ENCODE measurements at regions not wholly inside any gene's neighbourhood (a gene's known extent, or its start where the extent isn't known, plus 50 kb on each side); places are given as distances from the start of the nearest gene placed in this dataset.
A peak's percentile ranks its signal among the peaks of the same experiment; 100 is the strongest.

GRCh38 chr14:71187633-71188356 lies 280.5 kb downstream of the PCNX1 start:
- H4K91ac ChIP-seq (ENCODE audit: insufficient read length, low read depth, low read length) = no peak overlapping the region
- H3K79me2 ChIP-seq (ENCODE audit: insufficient read depth, low read length) = no peaks in the 10 kb centered on the region
- peaks cover 7% of the 10 kb centered on the region for H3K27me3 Mint-ChIP-seq (ENCODE audit: low read depth)
- no peak overlapping the region for H3K23ac ChIP-seq (ENCODE audit: insufficient read length, low read depth, low read length)
- 0 out of 7 replicates have a peak overlapping the region, but pooled peaks of 1 of the 3 experiments have one; percentile 15 for H3K27ac Mint-ChIP-seq
- no CpG with 5 or more reads among the region's 11 CpGs for WGBS (ENCODE audit: extremely low coverage, insufficient read length, low lambda C conversion rate)
- H3K4me1 ChIP-seq (ENCODE audit: insufficient read depth, low read length) = peaks cover 4% of the 10 kb centered on the region; the same call in 1 of the 2 replicates
- peak; percentile 39 for DNase-seq
- H3K79me1 ChIP-seq (ENCODE audit: insufficient read depth, low read depth, low read length, poor library complexity, severe bottlenecking) = no peaks in the 10 kb centered on the region
- no peak overlapping the region for H3K4me3 Mint-ChIP-seq
- no peak overlapping the region for H2BK120ac ChIP-seq (ENCODE audit: low read depth, low read length, poor library complexity, severe bottlenecking)
- H3K36me3 Mint-ChIP-seq (ENCODE audit: insufficient read depth in 1 of 3, low read depth in 3 of 3) = peaks cover 0 to 5% (median 3%) of the 10 kb centered on the region in 3 experiments; a peak in 4 of 7 replicates
- H3K18ac ChIP-seq (ENCODE audit: insufficient read length, low read depth, low read length) = no peak overlapping the region
- H2BK5ac ChIP-seq (ENCODE audit: insufficient read length, low read length) = no peak overlapping the region
- H3K4ac ChIP-seq (ENCODE audit: low read depth, low read length) = no peak overlapping the region
- no peak overlapping the region for H3K27ac ChIP-seq (ENCODE audit: insufficient read length, low read depth, low read length)
- no peak overlapping the region for H3K4me2 ChIP-seq (ENCODE audit: insufficient read depth, insufficient read length, low read length)
- H3K4me1 Mint-ChIP-seq = peaks cover 27 to 40% of the 10 kb centered on the region in 2 experiments
- H3K14ac ChIP-seq (ENCODE audit: insufficient read depth, low read length) = no peak overlapping the region
- H3K9me3 ChIP-seq (ENCODE audit: control insufficient read depth, low read depth, low read length) = no peaks in the 10 kb centered on the region
- no peak overlapping the region for H2AK5ac ChIP-seq (ENCODE audit: insufficient read length, low read length)
- no peaks in the 10 kb centered on the region for H3K27me3 ChIP-seq (ENCODE audit: insufficient read depth, low read length)
- H3K23me2 ChIP-seq (ENCODE audit: insufficient read length, low read depth, low read length, poor library complexity, severe bottlenecking) = no peaks in the 10 kb centered on the region
- no peak overlapping the region for H3K9ac ChIP-seq (ENCODE audit: extremely low read depth, insufficient read length, low read length)
- H2AFZ ChIP-seq (ENCODE audit: low read length) = no peak overlapping the region
- H2BK20ac ChIP-seq (ENCODE audit: low read depth, low read length, poor library complexity, severe bottlenecking) = no peak overlapping the region
- no peaks in the 10 kb centered on the region for H4K20me1 ChIP-seq (ENCODE audit: control insufficient read depth, insufficient read depth, insufficient read length)
- no peak overlapping the region for H3T11ph ChIP-seq (ENCODE audit: low read length)
- no peak overlapping the region for H3K56ac ChIP-seq (ENCODE audit: insufficient read length, low read depth, low read length)
- TF ChIP-seq, protein P1, sequence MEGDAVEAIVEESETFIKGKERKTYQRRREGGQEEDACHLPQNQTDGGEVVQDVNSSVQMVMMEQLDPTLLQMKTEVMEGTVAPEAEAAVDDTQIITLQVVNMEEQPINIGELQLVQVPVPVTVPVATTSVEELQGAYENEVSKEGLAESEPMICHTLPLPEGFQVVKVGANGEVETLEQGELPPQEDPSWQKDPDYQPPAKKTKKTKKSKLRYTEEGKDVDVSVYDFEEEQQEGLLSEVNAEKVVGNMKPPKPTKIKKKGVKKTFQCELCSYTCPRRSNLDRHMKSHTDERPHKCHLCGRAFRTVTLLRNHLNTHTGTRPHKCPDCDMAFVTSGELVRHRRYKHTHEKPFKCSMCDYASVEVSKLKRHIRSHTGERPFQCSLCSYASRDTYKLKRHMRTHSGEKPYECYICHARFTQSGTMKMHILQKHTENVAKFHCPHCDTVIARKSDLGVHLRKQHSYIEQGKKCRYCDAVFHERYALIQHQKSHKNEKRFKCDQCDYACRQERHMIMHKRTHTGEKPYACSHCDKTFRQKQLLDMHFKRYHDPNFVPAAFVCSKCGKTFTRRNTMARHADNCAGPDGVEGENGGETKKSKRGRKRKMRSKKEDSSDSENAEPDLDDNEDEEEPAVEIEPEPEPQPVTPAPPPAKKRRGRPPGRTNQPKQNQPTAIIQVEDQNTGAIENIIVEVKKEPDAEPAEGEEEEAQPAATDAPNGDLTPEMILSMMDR (conservative IDR thresholded peaks at IDR 0.05) = no peak
- no peak overlapping the region for H4K5ac ChIP-seq (ENCODE audit: insufficient read length, low read depth, low read length)
- peaks cover 3 to 6% of the 10 kb centered on the region in 2 experiments; a peak in 3 of 5 replicates for H3K9me3 Mint-ChIP-seq
- no peak overlapping the region for H4K8ac ChIP-seq (replicated peaks; ENCODE audit: insufficient read length, low read depth, low read length)
- no peak overlapping the region for H2BK15ac ChIP-seq (ENCODE audit: low read depth, low read length)
- no peak overlapping the region for H2BK12ac ChIP-seq (ENCODE audit: insufficient read length, low read depth, low read length)
